ENCODE measurements at regions not wholly inside any gene's neighbourhood (a gene's known extent, or its start where the extent isn't known, plus 50 kb on each side); places are given as distances from the start of the nearest gene placed in this dataset.
"Not testable (repeated sequence)": the region's sequence is repeated elsewhere in the genome, so short reads cannot be mapped to it uniquely, and the experiment has no call there.

GRCh38 chr18:27564066-27564465, 379.0 kb upstream of the CHST9 start:
- DNase-seq: no peak

GRCh38 chr18:27558388-27559155, 373.5 kb upstream of the CHST9 start:
- DNase-seq: no peak

GRCh38 chr18:27556741-27557140, 371.6 kb upstream of the CHST9 start:
- no peak for DNase-seq

GRCh38 chr18:27549335-27550039, 364.4 kb upstream of the CHST9 start:
- DNase-seq: no peak

DNA sequence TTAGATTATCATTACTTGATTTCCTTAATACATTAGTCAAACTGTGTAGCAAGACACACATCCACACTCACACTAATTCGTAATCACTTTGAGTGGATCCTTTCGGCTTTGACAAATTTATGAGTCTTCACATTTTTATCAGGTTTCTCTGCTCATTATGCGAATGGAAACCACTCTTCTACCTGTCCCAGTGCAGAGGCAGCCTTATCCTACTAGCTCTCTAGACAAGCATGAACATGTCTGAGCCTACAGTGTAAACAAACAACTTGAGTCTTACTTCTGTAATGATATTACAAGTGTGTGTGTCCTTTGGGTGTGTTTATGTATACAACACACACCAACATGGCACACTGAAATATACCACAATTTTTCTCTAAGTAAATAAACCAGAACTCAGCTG, 361.9 kb upstream of the CHST9 start:
- no peak for DNase-seq

GRCh38 chr18:27544206-27544605, 359.1 kb upstream of the CHST9 start:
- no peak for DNase-seq

GRCh38 chr18:27541293-27541692, 356.2 kb upstream of the CHST9 start:
- no peak for DNase-seq

GRCh38 chr18:27540111-27540510, 355.0 kb upstream of the CHST9 start:
- no peak for DNase-seq

- no peak for DNase-seq
Measured at GRCh38 chr18:27528925-27529521, 343.9 kb upstream of the CHST9 start.

- no peak for DNase-seq
Measured at GRCh38 chr18:27527856-27528255, 342.7 kb upstream of the CHST9 start.

DNA sequence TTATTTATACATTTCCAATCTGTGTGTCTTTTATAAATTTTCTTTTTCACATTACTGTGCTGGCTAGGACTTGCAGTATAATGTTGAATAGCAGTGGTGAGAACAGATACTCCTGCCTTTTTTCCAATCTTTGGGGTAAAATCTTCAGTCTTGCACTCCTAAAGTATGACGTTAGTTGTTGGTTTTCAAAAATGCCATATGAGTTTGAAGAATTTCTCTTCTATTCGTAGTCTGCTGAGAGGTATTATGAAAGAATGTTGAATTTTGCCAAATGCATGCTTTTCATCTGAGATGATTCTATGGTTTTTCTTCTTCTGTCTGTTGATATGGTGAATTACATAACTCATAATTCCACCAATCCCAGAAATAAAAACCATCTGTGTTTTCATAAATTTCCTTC, 335.3 kb upstream of the CHST9 start:
- DNase-seq: no peak

GRCh38 chr18:27510036-27510633, 325.0 kb upstream of the CHST9 start:
- DNase-seq: not testable (repeated sequence)

DNA sequence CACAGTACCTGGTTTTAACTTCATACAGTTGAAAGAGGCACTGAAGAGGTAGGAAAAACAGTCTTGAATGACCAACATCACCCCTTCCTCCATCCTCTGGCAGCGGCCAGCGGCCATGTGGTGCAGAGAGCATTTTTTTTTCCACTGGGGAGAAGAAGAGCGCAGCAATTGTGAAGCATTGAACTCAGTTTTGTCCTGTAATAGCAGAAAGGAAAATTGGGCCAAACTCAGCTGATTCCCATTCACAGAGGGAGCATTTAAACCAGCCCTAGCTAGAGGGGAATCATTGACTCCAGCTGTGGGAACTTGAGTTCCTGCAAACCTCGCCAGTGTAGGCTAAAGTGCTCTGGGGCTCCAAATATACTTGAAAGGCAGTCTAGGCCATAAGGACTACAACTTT, 316.6 kb upstream of the CHST9 start:
- DNase-seq: no peak

GRCh38 chr18:27500531-27500930, 315.4 kb upstream of the CHST9 start:
- no peak for DNase-seq

DNA sequence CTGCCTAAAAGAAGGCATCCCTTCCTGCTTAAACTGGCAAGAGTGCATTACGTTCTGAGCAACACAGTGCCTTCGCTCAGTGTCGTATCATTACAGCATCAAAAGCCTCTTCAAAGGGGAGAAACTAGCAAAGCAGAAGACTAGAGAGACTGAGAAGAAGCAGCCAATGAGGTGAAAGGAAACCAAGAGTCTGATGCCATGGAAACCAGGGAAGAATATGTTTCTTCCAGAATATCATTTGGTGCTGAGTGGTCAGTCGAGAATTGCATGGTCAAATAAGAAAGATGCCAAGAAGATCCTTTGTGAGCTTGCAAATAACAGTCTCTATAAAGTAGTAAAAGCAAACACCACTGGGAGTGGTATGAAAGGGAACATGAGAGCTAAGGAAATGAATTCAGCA, 312.1 kb upstream of the CHST9 start:
- no peak for DNase-seq

DNA sequence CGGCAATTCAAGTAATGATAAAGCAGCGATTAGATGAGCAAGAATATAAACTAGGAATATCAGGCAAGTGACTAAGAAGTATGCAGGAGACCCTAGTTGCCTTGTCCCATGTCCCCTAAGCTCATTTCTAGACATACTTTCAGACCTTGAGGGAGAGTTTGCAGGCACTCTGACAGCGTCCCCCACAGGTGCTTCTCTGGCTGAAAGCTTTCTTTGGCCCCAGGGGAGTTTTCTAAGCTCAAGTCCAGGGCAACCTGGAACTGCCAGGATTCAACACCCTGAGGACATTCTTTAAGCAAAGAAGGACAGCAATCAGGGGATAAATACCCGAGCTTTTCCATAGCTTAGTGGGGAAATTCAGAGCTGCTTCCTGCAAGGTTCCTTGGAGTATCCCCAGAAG, 308.1 kb upstream of the CHST9 start:
- DNase-seq: no peak

- no peak for DNase-seq
Measured at GRCh38 chr18:27491772-27492171, 306.7 kb upstream of the CHST9 start.

DNA sequence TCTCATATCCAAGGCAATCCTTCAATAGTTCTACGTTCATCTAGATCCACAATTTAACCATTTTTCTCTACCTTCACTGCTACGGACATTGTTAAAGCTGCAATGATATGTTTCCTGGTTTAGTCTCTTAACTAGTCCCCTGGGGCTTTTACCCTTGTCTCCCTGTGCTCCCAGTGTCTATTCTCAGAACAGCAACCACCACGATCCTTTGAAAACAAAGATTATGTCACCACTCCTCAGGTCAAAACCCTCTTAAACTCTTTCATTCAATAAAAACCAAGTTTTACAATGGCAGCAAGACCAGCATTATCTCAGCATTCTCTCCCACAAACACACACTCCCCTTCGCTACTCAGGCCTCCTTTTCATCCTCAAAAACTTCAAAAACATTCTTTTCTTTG, 298.2 kb upstream of the CHST9 start:
- DNase-seq: no peak

DNA sequence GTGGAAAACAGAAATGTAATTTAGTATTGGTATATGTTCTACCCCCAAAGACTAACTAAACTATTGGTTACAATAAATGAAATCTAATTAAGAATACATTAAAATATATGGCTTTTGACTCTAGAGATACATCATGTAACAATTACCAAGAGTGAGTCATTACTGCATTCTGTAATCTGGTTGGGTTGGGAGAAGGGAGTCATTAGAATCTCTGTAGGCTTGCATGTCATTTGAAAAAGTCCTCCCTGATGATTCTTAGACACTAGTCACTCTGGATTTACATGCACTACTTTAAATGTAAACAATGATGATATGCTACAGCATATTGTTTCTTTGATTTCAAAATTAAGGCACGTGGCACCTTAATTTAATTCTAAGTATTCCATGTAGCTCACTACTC, 293.4 kb upstream of the CHST9 start:
- no peak for DNase-seq

GRCh38 chr18:27473318-27473717, 288.2 kb upstream of the CHST9 start:
- DNase-seq: no peak

GRCh38 chr18:27467073-27467472, 282.0 kb upstream of the CHST9 start:
- no peak for DNase-seq

DNA sequence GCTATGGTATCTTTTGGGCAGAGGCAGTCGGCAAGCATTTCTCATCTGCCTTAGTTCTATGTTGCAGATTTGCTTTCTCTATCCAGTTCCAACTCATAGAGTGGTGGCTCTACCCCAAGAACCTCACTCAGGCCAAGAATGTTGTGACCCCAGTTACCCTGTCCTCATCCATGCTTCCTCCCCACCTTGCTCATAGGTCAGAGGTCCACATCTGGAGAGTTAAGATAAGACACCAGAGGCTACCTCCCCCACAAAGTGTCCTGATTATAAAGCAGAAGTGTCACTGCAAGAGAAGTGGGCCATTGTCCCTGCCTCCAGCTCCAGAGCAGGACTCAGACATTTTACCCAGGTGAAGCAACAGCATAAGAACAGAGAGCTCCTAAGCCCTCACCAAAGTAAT, 276.8 kb upstream of the CHST9 start:
- no peak for DNase-seq

GRCh38 chr18:27449104-27449503, 264.0 kb upstream of the CHST9 start:
- DNase-seq: no peak

DNA sequence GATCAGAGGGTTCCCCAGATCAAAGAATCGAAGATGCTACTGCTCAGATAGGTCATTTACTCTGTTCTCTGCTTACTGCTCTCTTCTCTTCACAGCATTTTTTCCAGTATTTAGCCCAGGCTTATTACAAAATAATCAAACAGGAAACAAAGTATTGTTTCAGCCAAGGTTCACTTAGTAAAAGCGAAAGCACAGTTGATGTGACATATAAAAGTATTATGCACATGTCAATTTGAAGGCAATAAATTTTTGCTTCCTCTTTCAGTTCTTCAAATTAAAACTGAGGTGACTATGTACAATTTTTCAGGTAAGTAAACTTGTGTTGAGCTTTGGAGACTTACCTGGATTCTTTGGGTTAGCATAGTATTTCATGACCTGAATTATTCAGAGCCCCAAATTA, 262.8 kb upstream of the CHST9 start:
- no peak for DNase-seq
